IMR-90 (cell line): ENCODE measurements at regions not wholly inside any gene's neighbourhood (a gene's known extent, or its start where the extent isn't known, plus 50 kb on each side); places are given as distances from the start of the nearest gene placed in this dataset.

Source experiments
- BHLHE40 ChIP-seq: fragments of 150-350 bp; IDR thresholded peaks from 2 replicates; pipeline ENCODE4 v1.6.1; 2016; ENCODE audit warnings: mild to moderate bottlenecking, low read depth, low read length
- CEBPB ChIP-seq: IDR thresholded peaks from 2 replicates; pipeline ENCODE4 v1.6.1; 2012; ENCODE audit warnings: low read depth, low read length, improper control_type of control experiment
- CTCF ChIP-seq: conservative IDR thresholded peaks from 2 replicates; pipeline ENCODE4 v1.5.1; 2012; ENCODE audit warnings: mild to moderate bottlenecking, low read depth, low read length, improper control_type of control experiment
- FOS ChIP-seq: fragments of 150-350 bp; IDR thresholded peaks from 2 replicates; pipeline ENCODE4 v1.6.1; 2016; ENCODE audit warnings: low read depth, low read length
- MAFK ChIP-seq: IDR thresholded peaks from 2 replicates; pipeline ENCODE4 v1.6.1; 2012; ENCODE audit warnings: low read depth, low read length, improper control_type of control experiment
- NFE2L2 ChIP-seq: fragments of 150-350 bp; IDR thresholded peaks from 2 replicates; pipeline ENCODE4 v1.6.1; 2016; ENCODE audit warnings: low read depth, mild to moderate bottlenecking, low read length
- POLR2A ChIP-seq: IDR thresholded peaks from 2 replicates; pipeline ENCODE4 v1.6.1; 2012; ENCODE audit warnings: mild to moderate bottlenecking, low read depth, low read length
- USF2 ChIP-seq: fragments of 150-350 bp; IDR thresholded peaks from 2 replicates; pipeline ENCODE4 v1.6.1; 2017; ENCODE audit warnings: mild to moderate bottlenecking, antibody characterized with exemption, low read length, low read depth

- TF ChIP-seq USF2 (no peak), CTCF (no peak), POLR2A (no peak), FOS (no peak), BHLHE40 (no peak), MAFK (no peak), NFE2L2 (no peak), CEBPB (no peak)
These were observed 154.0 kb downstream of the COG6 start for GRCh38 chr13:39809466-39809865.
